ENCODE measurements at regions not wholly inside any gene's neighbourhood (a gene's known extent, or its start where the extent isn't known, plus 50 kb on each side); places are given as distances from the start of the nearest gene placed in this dataset.
"Not testable (repeated sequence)": the region's sequence is repeated elsewhere in the genome, so short reads cannot be mapped to it uniquely, and the experiment has no call there.

DNA sequence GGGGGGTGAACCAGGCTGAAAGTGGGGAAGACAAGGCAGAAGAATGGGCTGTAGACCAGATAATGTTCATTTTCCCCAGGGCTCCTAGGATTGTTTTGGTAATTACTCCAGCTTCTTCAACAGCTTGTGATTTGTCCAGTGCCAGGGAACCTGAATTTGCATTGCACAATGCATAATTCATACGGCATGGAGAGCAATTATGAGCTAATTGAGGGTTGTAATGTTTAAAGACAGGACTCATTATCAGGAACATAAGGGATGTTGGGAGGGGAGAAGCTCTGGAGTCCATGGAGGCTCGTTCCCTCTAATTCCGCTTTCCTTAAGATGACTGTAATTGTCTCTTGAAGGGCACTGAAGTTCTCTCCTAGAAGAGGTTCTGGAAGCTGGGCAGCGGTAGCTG is 405.0 kb upstream of the ZMIZ1 start:
- ATAC-seq (ENCODE audit: low read depth in 2 of 2) (no peak), DNase-seq (no peak)
- H3K9me3 Mint-ChIP-seq: peaks cover 5 to 43% (median 20%) of the 10 kb centered on the region in 7 donors
- no peak overlapping the region for H3K27ac Mint-ChIP-seq
- H3K4me3 Mint-ChIP-seq: no peak overlapping the region
- H3K4me1 Mint-ChIP-seq: no peaks in the 10 kb centered on the region
- H3K27me3 Mint-ChIP-seq: peaks cover 24 to 62% (median 56%) of the 10 kb centered on the region in 3 donors
- peaks cover 7 to 14% of the 10 kb centered on the region in 2 donors for H3K36me3 Mint-ChIP-seq

DNA sequence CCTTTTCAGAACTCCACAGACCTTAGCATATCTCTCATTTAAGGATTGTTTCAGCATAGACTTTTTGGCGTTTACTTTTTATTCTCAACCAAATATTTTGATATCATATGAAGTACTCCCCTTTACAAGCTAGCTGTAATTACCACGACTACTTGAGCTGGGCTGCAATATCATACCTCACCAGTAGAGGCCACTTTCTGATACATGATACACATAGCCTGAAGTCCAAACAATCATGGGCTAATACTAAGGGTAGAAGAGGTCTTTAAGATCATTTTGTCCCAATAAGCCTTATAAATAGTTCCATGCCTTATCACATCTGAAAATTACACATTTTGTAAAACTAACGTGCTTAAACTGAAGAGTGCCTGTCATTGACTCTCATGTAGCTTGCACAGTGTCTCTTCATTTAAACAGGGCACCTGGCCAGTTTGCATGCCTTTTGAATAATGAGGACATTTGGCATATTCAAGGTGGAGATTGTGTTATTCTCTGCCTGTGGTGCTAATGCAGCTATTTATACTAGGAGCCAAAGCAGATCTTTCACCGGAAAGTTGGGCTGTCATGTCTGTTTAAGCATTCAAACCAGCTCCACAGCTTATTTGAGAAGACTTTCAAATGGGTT is 403.7 kb upstream of the ZMIZ1 start:
- Mint-ChIP-seq H3K27me3 (peaks cover 27 to 69% (median 68%) of the 10 kb centered on the region in 3 donors), H3K36me3 (peaks cover 7 to 14% of the 10 kb centered on the region in 2 donors), H3K9me3 (peaks cover 5 to 43% (median 20%) of the 10 kb centered on the region in 7 donors), H3K4me1 (no peaks in the 10 kb centered on the region), H3K27ac (no peak overlapping the region), H3K4me3 (no peak overlapping the region)
- no peak for DNase-seq
- no peak for ATAC-seq (ENCODE audit: low read depth in 2 of 2)

DNA sequence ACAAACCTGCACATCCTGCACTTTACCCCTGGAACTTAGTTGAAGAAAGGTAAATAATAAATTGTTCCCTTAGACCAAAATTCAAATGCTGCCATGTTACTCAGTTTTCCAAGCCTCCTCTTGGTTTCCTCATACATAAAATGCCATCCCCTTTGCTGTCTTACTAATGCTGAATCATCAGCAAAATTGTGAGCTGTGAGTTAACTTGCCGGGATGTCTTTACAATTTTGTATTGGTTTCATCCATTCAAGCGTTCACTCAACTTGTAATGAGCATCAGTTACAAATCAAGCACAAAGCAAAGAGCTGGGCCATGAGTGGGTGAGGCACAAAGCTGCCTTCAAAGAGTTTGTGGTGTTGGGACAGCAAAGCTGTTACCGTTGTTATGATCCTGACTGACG is 395.8 kb upstream of the ZMIZ1 start:
- H3K9me3 Mint-ChIP-seq: peaks cover 0 to 26% (median 12%) of the 10 kb centered on the region in 7 donors
- ATAC-seq (ENCODE audit: low read depth in 2 of 2): no peak
- no peak overlapping the region for H3K27ac Mint-ChIP-seq
- H3K4me3 Mint-ChIP-seq: no peak overlapping the region
- DNase-seq: no peak
- H3K27me3 Mint-ChIP-seq: peaks cover 13 to 48% (median 16%) of the 10 kb centered on the region in 3 donors
- no peaks in the 10 kb centered on the region for H3K36me3 Mint-ChIP-seq
- H3K4me1 Mint-ChIP-seq: no peaks in the 10 kb centered on the region

DNA sequence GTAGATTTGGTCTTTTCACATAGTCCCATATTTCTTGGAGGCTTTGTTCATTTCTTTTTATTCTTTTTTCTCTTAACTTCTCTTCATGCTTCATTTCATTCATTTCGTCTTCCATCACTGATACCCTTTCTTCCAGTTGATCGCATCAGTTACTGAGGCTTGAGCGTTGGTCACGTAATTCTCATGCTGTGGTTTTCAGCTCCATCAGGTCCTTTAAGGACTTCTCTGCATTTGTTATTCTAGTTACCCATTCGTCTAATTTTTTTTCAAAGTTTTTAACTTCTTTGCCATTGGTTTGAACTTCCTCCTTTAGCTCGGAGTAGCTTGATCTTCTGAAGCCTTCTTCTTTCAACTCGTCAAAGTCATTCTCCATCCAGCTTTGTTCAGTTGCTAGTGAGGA is 387.6 kb upstream of the ZMIZ1 start:
- peaks cover 17 to 47% (median 29%) of the 10 kb centered on the region in 3 donors for H3K27me3 Mint-ChIP-seq
- H3K4me3 Mint-ChIP-seq; ATAC-seq (ENCODE audit: low read depth in 2 of 2); H3K36me3 Mint-ChIP-seq; H3K27ac Mint-ChIP-seq; H3K4me1 Mint-ChIP-seq; DNase-seq: not testable (repeated sequence)
- H3K9me3 Mint-ChIP-seq: peaks cover 0 to 16% (median 10%) of the 10 kb centered on the region in 7 donors

DNA sequence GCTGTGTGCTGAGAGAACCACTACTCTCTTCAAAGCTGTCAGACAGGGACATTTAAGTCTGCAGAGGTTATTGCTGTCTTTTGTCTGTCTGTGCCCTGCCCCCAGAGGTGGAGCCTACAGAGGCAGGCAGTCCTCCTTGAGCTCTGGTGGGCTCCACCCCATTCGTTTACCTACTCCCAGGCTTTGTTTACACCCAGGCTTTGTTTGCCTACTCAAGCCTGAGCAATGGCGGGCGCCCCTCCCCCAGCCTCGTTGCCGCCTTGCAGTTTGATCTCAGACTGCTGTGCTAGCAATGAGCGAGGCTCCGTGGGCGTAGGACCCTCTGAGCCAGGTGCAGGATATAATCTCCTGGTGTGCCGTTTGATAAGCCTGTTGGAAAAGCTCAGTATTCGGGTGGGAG is 386.8 kb upstream of the ZMIZ1 start:
- peaks cover 25 to 56% (median 36%) of the 10 kb centered on the region in 3 donors for H3K27me3 Mint-ChIP-seq
- H3K36me3 Mint-ChIP-seq; H3K4me1 Mint-ChIP-seq; DNase-seq; ATAC-seq (ENCODE audit: low read depth in 2 of 2); H3K27ac Mint-ChIP-seq: not testable (repeated sequence)
- H3K4me3 Mint-ChIP-seq: peak overlapping the region in 1 of 8 donors; percentile 52
- peaks cover 0 to 16% (median 10%) of the 10 kb centered on the region in 7 donors for H3K9me3 Mint-ChIP-seq

DNA sequence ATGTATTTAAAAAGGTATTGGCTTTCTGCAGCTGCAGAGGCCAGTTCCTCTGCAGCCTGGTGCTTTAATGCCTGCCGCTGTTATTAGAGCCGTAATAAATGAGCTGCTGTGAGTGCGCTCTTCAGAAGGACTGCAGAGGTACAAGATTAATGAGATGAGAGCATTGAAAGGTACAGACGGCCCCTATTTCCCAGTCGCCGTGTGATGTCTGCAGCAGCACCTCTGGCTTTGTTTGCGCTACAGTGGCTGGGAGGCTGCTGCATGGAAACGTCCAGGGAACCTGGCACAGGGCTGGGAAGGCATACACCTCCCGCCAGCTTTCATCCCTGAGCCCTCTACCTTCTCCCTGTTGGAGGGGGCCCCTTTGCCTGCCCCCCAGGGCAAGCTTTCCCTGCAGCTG is 383.8 kb upstream of the ZMIZ1 start:
- Mint-ChIP-seq H3K4me3 (no peak overlapping the region), H3K27me3 (peaks cover 30 to 50% (median 41%) of the 10 kb centered on the region in 3 donors)

DNA sequence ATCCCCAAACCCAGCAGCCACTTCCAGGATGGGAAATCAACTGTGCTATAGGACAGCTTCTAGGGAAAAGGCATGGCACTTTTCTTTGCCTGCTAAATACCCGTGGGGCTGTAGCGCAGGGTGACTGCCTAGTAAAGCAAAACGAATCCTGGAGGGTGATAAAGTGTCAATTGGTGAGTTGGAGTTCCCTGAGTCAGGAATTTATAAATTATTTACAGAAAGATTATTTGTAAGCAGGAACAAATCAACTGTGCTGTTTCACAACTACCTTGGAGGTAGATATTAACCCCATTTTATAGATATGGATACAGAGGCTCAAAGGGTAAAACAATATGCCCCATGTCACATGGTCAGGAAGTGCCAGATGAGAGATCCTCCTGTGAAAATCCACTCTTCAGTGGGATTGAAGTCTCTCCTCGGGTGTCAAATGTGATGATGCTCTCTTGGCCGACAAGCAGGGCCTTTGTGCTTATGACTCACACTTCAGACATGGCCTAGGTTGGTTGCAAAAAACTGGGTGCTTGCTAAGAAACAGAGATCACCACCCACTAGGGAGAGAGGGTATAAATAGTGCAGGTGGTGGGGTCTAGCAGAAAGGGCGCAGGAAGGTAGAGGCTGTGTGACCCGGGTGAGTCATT is 383.2 kb upstream of the ZMIZ1 start:
- Mint-ChIP-seq H3K9me3 (peaks cover 2 to 16% (median 6%) of the 10 kb centered on the region in 7 donors), H3K27me3 (peaks cover 30 to 44% (median 41%) of the 10 kb centered on the region in 3 donors), H3K27ac (peak overlapping the region in 1 of 6 donors; percentile 64), H3K4me3 (no peak overlapping the region), H3K36me3 (no peaks in the 10 kb centered on the region), H3K4me1 (no peaks in the 10 kb centered on the region)
- ATAC-seq (ENCODE audit: low read depth in 2 of 2) (no peak), DNase-seq (no peak)

More for the DNA sequence above, 383.8 kb upstream of the ZMIZ1 start:
- DNase-seq: no peak
- H3K36me3 Mint-ChIP-seq: no peaks in the 10 kb centered on the region
- ATAC-seq (ENCODE audit: low read depth in 2 of 2): no peak
- peaks cover 4 to 16% (median 9%) of the 10 kb centered on the region in 7 donors for H3K9me3 Mint-ChIP-seq
- no peak overlapping the region for H3K27ac Mint-ChIP-seq
- H3K4me1 Mint-ChIP-seq: no peaks in the 10 kb centered on the region

DNA sequence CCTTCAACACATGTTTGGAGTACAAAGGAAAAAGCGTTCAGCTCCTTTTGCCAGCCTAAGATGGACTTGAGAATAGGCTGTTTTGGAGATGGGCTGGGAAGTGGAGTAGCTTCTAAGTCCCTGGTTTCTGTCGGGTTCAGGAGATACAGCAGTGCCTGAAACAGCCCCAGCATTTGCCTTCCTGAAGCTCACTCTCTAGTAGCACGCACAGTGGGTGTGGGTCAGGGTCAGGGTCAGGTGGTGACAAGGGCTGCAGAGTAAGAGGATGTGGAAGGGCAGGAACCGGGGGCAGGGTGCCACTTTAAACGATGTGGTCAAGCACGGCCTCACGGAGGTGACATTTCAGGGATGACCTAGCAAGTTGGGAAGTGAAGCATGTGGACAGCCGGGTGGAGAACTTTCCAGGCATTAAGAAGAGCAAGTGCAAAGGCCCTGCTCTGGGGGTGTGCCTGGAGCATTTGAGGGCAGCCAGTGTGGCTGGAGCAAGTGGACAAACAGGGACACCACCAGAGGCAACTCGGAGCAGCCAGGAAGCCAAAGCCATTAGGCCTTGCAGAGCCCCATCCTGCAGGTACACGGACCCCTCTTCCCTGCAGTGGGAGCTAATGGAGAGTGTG is 382.2 kb upstream of the ZMIZ1 start:
- no peak overlapping the region for H3K4me3 Mint-ChIP-seq
- ATAC-seq (ENCODE audit: low read depth in 2 of 2) (no peak), DNase-seq (no peak)
- H3K9me3 Mint-ChIP-seq: peaks cover 0 to 8% (median 2%) of the 10 kb centered on the region in 7 donors
- no peaks in the 10 kb centered on the region for H3K4me1 Mint-ChIP-seq
- H3K27ac Mint-ChIP-seq: no peak overlapping the region
- H3K27me3 Mint-ChIP-seq: peaks cover 36 to 40% (median 37%) of the 10 kb centered on the region in 3 donors
- H3K36me3 Mint-ChIP-seq: no peaks in the 10 kb centered on the region

DNA sequence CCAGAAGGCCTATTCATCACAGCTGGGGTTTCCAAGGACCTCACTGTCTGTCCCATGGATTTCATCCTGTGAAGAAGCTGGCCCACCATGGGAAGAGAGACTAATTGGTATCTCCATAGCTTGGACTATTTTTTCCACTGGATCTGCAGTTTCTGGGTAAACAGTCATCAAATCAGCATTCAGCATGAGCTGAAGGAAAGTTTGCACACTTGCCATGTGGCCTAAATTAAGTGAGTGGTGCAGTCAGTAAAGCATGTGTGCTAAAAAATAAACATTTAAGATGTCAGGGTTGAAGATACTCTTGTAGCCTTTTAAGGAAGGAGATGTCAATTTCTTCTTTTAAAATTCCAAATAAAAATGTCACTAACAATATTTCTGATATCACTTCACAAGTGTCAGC is 381.1 kb upstream of the ZMIZ1 start:
- Mint-ChIP-seq H3K36me3 (no peaks in the 10 kb centered on the region), H3K27me3 (peaks cover 41 to 45% (median 43%) of the 10 kb centered on the region in 3 donors), H3K4me1 (no peaks in the 10 kb centered on the region), H3K4me3 (no peak overlapping the region), H3K27ac (no peak overlapping the region), H3K9me3 (peaks cover 0 to 4% (median 2%) of the 10 kb centered on the region in 7 donors)
- ATAC-seq (ENCODE audit: low read depth in 2 of 2) (no peak), DNase-seq (no peak)

DNA sequence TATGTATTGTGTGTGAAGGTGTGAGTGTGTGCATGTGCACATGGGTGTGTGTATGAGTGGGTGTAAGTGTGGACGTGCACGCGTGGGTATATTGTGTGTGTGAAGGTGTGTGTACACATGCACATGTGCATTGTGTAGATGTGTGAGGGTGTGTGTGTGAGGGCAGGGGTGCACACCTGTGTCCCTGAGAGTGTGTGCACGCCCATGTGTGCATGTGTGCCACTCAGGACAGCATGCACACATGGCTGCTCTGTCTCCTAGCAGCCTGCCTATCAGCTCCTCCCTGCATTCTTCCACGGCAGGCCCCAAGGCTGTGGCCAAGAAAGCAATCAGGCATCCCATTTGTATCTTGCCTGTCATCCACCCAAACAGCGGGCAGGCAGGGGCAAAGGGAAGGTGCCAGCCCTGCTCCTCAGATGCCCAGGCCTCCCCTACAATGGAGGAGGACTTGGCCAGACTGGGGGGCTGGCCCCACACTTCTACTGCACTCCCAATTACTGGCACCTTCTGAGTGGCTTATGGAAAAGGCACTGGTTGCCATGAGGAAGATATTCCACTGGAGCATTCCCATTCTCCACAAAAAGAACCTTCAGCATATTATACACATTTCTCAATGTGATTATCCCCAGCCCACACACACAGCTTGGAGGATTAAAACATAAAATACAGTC is 380.4 kb upstream of the ZMIZ1 start:
- H3K9me3 Mint-ChIP-seq: peaks cover 0 to 4% (median 0%) of the 10 kb centered on the region in 7 donors
- DNase-seq (no peak), ATAC-seq (ENCODE audit: low read depth in 2 of 2) (no peak)
- no peak overlapping the region for H3K27ac Mint-ChIP-seq
- H3K4me3 Mint-ChIP-seq: no peak overlapping the region
- H3K36me3 Mint-ChIP-seq: no peaks in the 10 kb centered on the region
- no peaks in the 10 kb centered on the region for H3K4me1 Mint-ChIP-seq
- peaks cover 40 to 50% (median 43%) of the 10 kb centered on the region in 3 donors for H3K27me3 Mint-ChIP-seq

DNA sequence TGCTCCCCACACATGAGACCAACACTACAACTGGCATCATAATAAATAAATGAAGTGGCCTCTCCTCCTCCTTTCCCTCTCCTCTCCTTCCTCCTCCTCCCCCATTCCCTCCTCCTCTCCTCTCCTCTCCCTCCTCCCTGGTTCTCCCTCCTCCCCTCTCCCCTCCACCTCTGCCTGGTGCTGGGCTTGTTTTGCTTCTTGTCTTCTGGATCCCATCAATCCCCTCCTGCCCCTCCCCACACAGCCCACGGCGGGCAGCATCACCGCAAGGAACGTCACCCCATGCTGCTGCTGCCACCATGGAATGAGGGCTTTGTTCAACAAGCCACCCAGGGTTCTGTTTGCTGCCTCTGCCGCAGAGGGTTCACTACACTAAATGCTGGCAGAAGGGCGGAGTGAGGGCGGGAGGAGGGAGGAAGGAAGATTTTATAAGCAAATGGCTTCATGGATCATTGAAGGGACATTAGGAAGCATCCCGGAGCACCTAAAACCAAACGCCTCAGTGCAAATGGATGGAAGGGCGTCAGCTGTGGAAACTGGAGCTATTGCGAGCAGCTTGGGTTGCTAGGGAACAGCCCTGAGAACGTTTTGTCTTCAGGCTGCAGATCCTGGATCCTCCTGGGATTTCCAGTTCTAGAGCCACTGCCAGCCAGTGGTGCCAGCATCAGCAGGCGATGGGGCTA is 379.7 kb upstream of the ZMIZ1 start:
- DNase-seq: no peak
- peaks cover 0 to 4% (median 0%) of the 10 kb centered on the region in 7 donors for H3K9me3 Mint-ChIP-seq
- peaks cover 37 to 54% (median 47%) of the 10 kb centered on the region in 3 donors for H3K27me3 Mint-ChIP-seq
- H3K36me3 Mint-ChIP-seq: no peaks in the 10 kb centered on the region
- no peak overlapping the region for H3K27ac Mint-ChIP-seq
- H3K4me1 Mint-ChIP-seq: no peaks in the 10 kb centered on the region
- no peak for ATAC-seq (ENCODE audit: low read depth in 2 of 2)
- peak overlapping the region in 1 of 8 donors; percentile 59 for H3K4me3 Mint-ChIP-seq

DNA sequence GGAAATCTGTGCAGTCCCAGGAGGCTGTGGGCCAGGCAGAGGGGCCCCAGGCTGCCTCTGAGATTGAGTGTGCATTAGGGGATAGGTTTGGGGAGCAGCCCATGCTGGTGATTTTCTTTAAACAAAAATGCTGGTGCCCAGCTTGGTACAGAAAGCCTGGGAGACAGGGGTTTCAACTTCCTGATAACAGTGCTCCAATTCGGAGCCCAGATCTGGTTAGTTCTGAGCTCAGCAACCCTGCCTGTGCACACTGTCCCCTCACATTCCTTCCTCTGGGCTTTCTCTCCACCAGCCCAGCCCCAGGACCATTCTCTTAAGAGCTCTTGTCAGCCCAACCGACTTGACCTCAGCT is 379.2 kb upstream of the ZMIZ1 start:
- DNase-seq (no peak), ATAC-seq (ENCODE audit: low read depth in 2 of 2) (no peak)
- Mint-ChIP-seq H3K4me1 (no peaks in the 10 kb centered on the region), H3K27me3 (peaks cover 35 to 53% (median 45%) of the 10 kb centered on the region in 3 donors), H3K4me3 (no peak overlapping the region), H3K9me3 (peaks cover 0 to 4% (median 0%) of the 10 kb centered on the region in 7 donors), H3K27ac (no peak overlapping the region), H3K36me3 (no peaks in the 10 kb centered on the region)

Data from naive B cell (primary cell).